GM12891 (cell line): ENCODE measurements at regions not wholly inside any gene's neighbourhood (a gene's known extent, or its start where the extent isn't known, plus 50 kb on each side); places are given as distances from the start of the nearest gene placed in this dataset.

Experiments
- POLR2A ChIP-seq: IDR thresholded peaks from 2 replicates; pipeline ENCODE4 v1.6.1; 2011; ENCODE audit warnings: low read depth, low read length, control low read depth
- POLR2AphosphoS5 ChIP-seq: IDR thresholded peaks from 2 replicates; pipeline ENCODE4 v1.6.1; 2011; ENCODE audit warnings: low read depth, low read length, control low read depth
- SPI1 ChIP-seq: IDR thresholded peaks from 2 replicates; pipeline ENCODE4 v1.6.1; 2011; ENCODE audit warnings: low read depth, low read length, control low read depth
- TAF1 ChIP-seq: IDR thresholded peaks from 2 replicates; pipeline ENCODE4 v1.6.1; 2011; ENCODE audit warnings: low read depth, low read length, control low read depth

GRCh38 chr5:17966640-17967402 is 332.6 kb downstream of the TAF11L14 start:
- TF ChIP-seq POLR2AphosphoS5, result no peak
- no peak for TF ChIP-seq POLR2A
- TF ChIP-seq TAF1, result no peak
- TF ChIP-seq SPI1, result no peak
